Neural cell (in vitro differentiated cells): ENCODE measurements at regions not wholly inside any gene's neighbourhood (a gene's known extent, or its start where the extent isn't known, plus 50 kb on each side); places are given as distances from the start of the nearest gene placed in this dataset.

Experiments
- H2AFZ ChIP-seq: fragments of 200-600, 300-800 bp; sonication (generic), shearing (Covaris generic); 2 replicates; pipeline ENCODE4 v1.6.0; 2014; ENCODE audit warnings: low read depth, mild to moderate bottlenecking, antibody characterized with exemption, low read length, moderate library complexity
- H3F3A ChIP-seq: fragments of 200-600 bp; shearing (Covaris generic); 2 replicates; pipeline ENCODE4 v1.6.1; 2016; ENCODE audit warnings: mild to moderate bottlenecking, moderate library complexity, mixed read lengths, antibody characterized with exemption, low read length; ENCODE audit not compliant: insufficient read depth, poor library complexity, severe bottlenecking
- H3K27ac ChIP-seq: fragments of 200-600, 300-800 bp; sonication (generic), shearing (Covaris generic); 2 replicates; pipeline ENCODE4 v1.5.1; 2014; ENCODE audit warnings: mild to moderate bottlenecking, low read length, moderate library complexity
- H3K27me3 ChIP-seq: fragments of 300-800, 200-600 bp; sonication (generic), shearing (Covaris generic); 2 replicates; pipeline ENCODE4 v1.6.0; 2014; ENCODE audit warnings: mild to moderate bottlenecking, low read depth, low read length, moderate library complexity; ENCODE audit not compliant: insufficient read depth
- H3K36me3 ChIP-seq: fragments of 300-800, 200-600 bp; sonication (generic), shearing (Covaris generic); 2 replicates; pipeline ENCODE4 v1.5.1; 2014; ENCODE audit warnings: mild to moderate bottlenecking, antibody characterized with exemption, low read length, moderate library complexity; ENCODE audit not compliant: insufficient read depth
- H3K4me2 ChIP-seq: fragments of 300-800, 200-600 bp; sonication (generic), shearing (Covaris generic); 2 replicates; pipeline ENCODE4 v1.6.0; 2014; ENCODE audit warnings: mild to moderate bottlenecking, low read length
- H3K4me3 ChIP-seq: fragments of 300-800, 200-600 bp; sonication (generic), shearing (Covaris generic); 2 replicates; pipeline ENCODE4 v1.5.1; 2014; ENCODE audit warnings: mild to moderate bottlenecking, low read length, moderate library complexity
- H3K79me2 ChIP-seq: fragments of 200-600 bp; shearing (Covaris generic); replicated peaks from 2 replicates; pipeline ENCODE4 v1.6.0; 2014; ENCODE audit warnings: mild to moderate bottlenecking, low read length, moderate library complexity; ENCODE audit not compliant: insufficient read depth
- H3K9ac ChIP-seq: fragments of 300-800, 200-600 bp; sonication (generic), shearing (Covaris generic); 2 replicates; pipeline ENCODE4 v1.6.1; 2016; ENCODE audit warnings: mild to moderate bottlenecking, low read length, mixed read lengths
- H3K9me2 ChIP-seq: fragments of 200-600 bp; shearing (Covaris generic); 2 replicates; pipeline ENCODE4 v1.6.1; 2016; ENCODE audit warnings: mild to moderate bottlenecking, low read length, mixed read lengths; ENCODE audit not compliant: insufficient read depth
- H3K9me3 ChIP-seq: fragments of 200-600, 300-800 bp; sonication (generic), shearing (Covaris generic); 2 replicates; pipeline ENCODE4 v1.6.1; 2016; ENCODE audit warnings: mild to moderate bottlenecking, mixed run types, low read length, moderate library complexity, mixed read lengths
- H4K20me1 ChIP-seq: fragments of 200-600 bp; shearing (Covaris generic); 2 replicates; pipeline ENCODE4 v1.6.1; 2016; ENCODE audit warnings: mild to moderate bottlenecking, mixed run types; ENCODE audit not compliant: insufficient read depth
- EP300 ChIP-seq: fragments of 450-650 bp; conservative IDR thresholded peaks from 2 replicates; pipeline ENCODE4 v1.6.1; 2014; ENCODE audit warnings: antibody characterized with exemption, mild to moderate bottlenecking, moderate library complexity; ENCODE audit not compliant: poor library complexity, severe bottlenecking
- EZH2 ChIP-seq: fragments of 200-600, 300-800 bp; shearing (Covaris generic), sonication (generic); IDR thresholded peaks from 2 replicates; pipeline ENCODE4 v1.6.1; 2014; ENCODE audit warnings: antibody characterized with exemption, low read length, borderline replicate concordance, mild to moderate bottlenecking; ENCODE audit not compliant: insufficient read depth, poor library complexity, severe bottlenecking
- MXI1 ChIP-seq: fragments of 450-650 bp; conservative IDR thresholded peaks from 2 replicates; pipeline ENCODE4 v1.6.1; 2014; ENCODE audit warnings: antibody characterized with exemption, mild to moderate bottlenecking; ENCODE audit not compliant: poor library complexity, severe bottlenecking
- POLR2AphosphoS5 ChIP-seq: IDR thresholded peaks from 2 replicates; pipeline ENCODE4 v1.6.1; 2012
- RAD21 ChIP-seq: fragments of 450-650 bp; conservative IDR thresholded peaks from 2 replicates; pipeline ENCODE4 v1.6.1; 2014; ENCODE audit warnings: antibody characterized with exemption, mild to moderate bottlenecking, moderate library complexity
- SMC3 ChIP-seq: fragments of 450-650 bp; conservative IDR thresholded peaks from 2 replicates; pipeline ENCODE4 v1.6.1; 2014; ENCODE audit warnings: antibody characterized with exemption, mild to moderate bottlenecking, moderate library complexity; ENCODE audit not compliant: poor library complexity
- TAF1 ChIP-seq: IDR thresholded peaks from 2 replicates; pipeline ENCODE4 v1.6.1; 2012; ENCODE audit warnings: low read depth
- TF ChIP-seq, protein P1 (sequence below): fragments of 450-650 bp; IDR thresholded peaks from 2 replicates; pipeline ENCODE4 v1.5.1; 2014; ENCODE audit warnings: antibody characterized with exemption, mild to moderate bottlenecking, moderate library complexity; ENCODE audit not compliant: poor library complexity, severe bottlenecking
- TF ChIP-seq, protein P2 (sequence below): IDR thresholded peaks from 2 replicates; pipeline ENCODE4 v1.6.1; 2012; ENCODE audit warnings: borderline replicate concordance

DNA sequence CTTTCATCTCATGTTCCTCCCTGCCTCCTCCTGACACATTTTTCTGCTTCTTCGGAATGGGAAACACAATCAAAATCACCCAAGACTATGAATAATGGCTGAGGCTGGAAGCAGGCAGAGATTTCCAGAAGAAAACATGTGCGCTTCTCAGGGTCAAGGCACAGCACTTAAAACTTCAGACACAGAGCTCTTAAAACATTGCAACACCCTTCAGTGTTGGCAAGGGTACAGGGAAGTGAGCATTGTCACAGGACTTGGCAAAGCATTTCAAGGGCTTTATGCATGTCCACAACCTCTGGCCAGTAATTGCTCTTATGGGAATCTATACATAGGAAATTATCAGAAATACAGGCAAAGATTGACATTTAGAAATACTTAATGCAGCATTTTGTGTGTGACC, 477.6 kb upstream of the KLHL29 start:
- no peak overlapping the region for H2AFZ ChIP-seq
- no peak overlapping the region for H3K4me2 ChIP-seq
- no peaks in the 10 kb centered on the region for H3F3A ChIP-seq
- H3K9me2 ChIP-seq, result no peaks in the 10 kb centered on the region
- H3K27me3 ChIP-seq, result no peaks in the 10 kb centered on the region
- no peaks in the 10 kb centered on the region for H4K20me1 ChIP-seq
- H3K36me3 ChIP-seq, result no peaks in the 10 kb centered on the region
- no peak overlapping the region for H3K27ac ChIP-seq
- no peak overlapping the region for H3K4me3 ChIP-seq
- H3K9me3 ChIP-seq, result no peaks in the 10 kb centered on the region
- TF ChIP-seq MXI1, result no peak
- TF ChIP-seq, protein P1, sequence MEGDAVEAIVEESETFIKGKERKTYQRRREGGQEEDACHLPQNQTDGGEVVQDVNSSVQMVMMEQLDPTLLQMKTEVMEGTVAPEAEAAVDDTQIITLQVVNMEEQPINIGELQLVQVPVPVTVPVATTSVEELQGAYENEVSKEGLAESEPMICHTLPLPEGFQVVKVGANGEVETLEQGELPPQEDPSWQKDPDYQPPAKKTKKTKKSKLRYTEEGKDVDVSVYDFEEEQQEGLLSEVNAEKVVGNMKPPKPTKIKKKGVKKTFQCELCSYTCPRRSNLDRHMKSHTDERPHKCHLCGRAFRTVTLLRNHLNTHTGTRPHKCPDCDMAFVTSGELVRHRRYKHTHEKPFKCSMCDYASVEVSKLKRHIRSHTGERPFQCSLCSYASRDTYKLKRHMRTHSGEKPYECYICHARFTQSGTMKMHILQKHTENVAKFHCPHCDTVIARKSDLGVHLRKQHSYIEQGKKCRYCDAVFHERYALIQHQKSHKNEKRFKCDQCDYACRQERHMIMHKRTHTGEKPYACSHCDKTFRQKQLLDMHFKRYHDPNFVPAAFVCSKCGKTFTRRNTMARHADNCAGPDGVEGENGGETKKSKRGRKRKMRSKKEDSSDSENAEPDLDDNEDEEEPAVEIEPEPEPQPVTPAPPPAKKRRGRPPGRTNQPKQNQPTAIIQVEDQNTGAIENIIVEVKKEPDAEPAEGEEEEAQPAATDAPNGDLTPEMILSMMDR, result no peak
- no peaks in the 10 kb centered on the region for H3K79me2 ChIP-seq
- H3K9ac ChIP-seq, result no peak overlapping the region

DNA sequence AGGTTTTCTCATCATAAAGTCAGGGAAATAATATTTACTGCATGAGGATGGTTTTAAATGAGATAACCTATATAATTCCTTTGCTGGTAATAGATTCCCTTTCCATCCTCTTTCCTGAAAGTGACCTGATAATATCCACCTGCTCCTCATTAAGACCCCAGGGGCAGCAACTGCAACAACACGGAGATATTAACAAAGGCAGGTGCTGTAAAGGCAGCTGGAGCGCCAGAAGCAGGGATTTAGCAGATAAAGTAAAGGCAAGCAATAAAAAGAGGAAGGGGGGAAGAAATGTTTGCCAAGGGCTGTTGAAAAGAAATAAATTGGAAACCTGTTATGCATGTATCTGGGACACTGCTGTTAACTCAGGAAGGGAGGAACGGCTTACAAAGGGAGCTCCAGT, 472.6 kb upstream of the KLHL29 start:
- Histone ChIP-seq H3K27ac (no peak overlapping the region), H3K36me3 (no peaks in the 10 kb centered on the region), H3K79me2 (no peaks in the 10 kb centered on the region), H3K4me3 (no peak overlapping the region), H3K9me2 (no peaks in the 10 kb centered on the region), H3K9ac (no peak overlapping the region), H2AFZ (no peak overlapping the region), H4K20me1 (no peaks in the 10 kb centered on the region), H3K9me3 (no peaks in the 10 kb centered on the region), H3F3A (no peaks in the 10 kb centered on the region), H3K27me3 (no peaks in the 10 kb centered on the region), H3K4me2 (no peak overlapping the region)
- TF ChIP-seq RAD21 (no peak), POLR2AphosphoS5 (no peak), EZH2 (no peak), SMC3 (no peak), EP300 (no peak), TAF1 (no peak), MXI1 (no peak)
- TF ChIP-seq, protein P1, result no peak
- TF ChIP-seq, protein P2, sequence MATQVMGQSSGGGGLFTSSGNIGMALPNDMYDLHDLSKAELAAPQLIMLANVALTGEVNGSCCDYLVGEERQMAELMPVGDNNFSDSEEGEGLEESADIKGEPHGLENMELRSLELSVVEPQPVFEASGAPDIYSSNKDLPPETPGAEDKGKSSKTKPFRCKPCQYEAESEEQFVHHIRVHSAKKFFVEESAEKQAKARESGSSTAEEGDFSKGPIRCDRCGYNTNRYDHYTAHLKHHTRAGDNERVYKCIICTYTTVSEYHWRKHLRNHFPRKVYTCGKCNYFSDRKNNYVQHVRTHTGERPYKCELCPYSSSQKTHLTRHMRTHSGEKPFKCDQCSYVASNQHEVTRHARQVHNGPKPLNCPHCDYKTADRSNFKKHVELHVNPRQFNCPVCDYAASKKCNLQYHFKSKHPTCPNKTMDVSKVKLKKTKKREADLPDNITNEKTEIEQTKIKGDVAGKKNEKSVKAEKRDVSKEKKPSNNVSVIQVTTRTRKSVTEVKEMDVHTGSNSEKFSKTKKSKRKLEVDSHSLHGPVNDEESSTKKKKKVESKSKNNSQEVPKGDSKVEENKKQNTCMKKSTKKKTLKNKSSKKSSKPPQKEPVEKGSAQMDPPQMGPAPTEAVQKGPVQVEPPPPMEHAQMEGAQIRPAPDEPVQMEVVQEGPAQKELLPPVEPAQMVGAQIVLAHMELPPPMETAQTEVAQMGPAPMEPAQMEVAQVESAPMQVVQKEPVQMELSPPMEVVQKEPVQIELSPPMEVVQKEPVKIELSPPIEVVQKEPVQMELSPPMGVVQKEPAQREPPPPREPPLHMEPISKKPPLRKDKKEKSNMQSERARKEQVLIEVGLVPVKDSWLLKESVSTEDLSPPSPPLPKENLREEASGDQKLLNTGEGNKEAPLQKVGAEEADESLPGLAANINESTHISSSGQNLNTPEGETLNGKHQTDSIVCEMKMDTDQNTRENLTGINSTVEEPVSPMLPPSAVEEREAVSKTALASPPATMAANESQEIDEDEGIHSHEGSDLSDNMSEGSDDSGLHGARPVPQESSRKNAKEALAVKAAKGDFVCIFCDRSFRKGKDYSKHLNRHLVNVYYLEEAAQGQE, result no peak
